ENCODE measurements at regions not wholly inside any gene's neighbourhood (a gene's known extent, or its start where the extent isn't known, plus 50 kb on each side); places are given as distances from the start of the nearest gene placed in this dataset.

DNA sequence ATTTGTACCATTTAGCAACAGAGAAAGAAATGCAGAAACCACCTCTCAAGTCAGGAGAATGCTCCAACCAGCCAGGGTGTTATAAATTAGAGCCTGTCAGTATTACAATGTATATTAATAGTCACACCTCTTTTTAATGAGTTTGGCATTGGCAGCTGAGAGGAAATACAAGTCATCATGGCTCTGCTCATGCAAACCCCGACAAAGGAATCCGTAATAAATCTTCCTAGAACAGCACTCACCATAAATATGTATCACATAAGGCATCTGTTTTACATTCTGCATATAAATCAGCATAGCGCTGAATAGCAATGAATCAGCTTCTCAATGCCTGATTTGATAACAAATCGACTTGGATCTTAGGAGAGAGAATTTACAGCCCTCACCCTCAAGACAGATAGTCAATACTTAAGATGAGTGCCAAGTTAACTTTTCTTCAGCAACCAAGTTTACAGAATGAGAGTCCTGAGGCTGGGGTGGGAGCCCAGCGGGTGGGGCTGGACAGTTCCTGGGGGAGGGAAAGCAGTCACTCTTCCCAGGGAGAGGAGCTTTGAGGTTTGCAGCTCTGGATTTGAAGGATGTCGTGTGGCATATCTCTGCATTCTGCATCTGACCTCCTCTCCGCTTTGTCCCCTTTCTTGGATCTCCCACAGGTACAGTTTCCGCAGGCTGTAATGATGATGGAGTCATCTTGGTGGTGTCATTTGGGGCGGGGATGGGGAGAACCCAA is 1034.4 kb upstream of the NR2F2 start:
- DNase-seq = no peak

DNA sequence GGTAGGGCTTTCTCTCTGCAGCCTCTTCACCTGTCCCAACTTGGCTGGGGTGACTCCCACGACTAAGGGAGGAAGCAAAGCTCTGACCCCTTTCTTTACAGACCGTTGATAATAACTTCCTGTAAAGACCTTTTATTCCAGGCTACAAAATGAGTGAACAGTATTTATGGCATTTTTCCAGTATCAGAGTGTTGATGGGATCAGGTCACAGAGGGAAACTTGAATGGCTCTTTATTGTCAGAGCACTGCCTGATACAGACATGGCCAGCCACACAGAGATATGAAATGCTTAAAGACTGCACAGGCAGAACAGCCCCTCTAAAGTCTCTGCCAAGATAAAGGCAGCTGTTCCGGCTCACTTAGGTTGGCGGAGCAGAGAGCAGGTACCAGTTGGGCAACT is 1033.9 kb upstream of the NR2F2 start:
- DNase-seq = no peak

DNA sequence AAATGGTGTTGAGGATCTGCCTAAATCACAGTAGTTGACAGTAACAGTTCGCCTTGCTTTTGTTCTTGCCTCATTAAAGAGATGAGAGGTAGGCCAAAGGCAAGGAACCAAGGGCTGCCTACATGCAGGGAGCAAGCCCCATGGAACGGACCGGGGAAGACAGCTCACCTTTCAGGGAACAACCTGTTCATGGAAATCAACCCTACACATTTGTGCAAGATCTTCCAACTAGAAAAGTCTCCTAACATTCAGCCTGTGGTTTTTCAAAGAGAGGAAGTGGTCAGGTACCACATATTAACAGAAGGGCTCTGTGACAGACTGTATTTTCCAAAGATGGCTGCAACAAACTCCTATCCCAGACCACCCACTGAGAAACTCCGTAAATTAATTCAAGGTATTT is 1031.8 kb upstream of the NR2F2 start:
- DNase-seq = no peak

DNA sequence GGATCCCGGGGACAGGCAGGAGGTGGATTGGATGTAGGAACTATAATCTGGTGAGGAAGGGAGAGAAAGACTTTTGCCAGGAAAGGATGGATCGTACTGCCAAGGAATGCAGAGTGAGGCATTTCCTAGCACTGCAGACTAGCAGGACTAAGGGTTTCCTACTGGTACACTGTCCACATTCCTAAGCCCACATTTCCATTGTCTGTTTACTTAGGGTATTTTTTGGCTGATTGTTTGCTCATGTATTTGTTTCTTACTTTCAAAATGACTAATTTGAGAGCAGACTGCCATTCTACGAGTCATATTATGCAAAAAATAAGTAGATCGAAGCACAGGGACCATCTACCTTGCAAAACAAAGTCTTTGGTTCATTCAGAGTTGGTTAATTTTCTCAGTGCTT is 1029.5 kb upstream of the NR2F2 start:
- DNase-seq = no peak

DNA sequence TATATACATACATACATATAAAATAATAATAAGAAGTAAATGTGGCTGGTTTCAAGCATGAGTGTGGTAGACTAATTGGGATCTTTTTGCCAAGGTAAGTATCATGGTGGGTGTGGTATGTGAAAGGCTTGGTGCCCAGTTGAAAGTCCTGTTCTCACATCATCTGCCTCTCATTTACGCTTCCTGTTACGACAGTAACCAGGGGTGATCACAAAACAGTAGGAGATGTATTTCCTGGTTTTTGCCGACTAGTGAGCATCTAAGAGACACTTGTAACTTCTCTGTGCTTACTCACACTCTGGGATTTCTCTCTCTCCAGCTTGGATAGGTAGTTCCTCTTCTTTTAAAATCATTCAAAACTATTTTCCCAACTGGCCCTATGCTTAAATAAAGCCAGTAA is 1028.3 kb upstream of the NR2F2 start:
- DNase-seq = no peak

DNA sequence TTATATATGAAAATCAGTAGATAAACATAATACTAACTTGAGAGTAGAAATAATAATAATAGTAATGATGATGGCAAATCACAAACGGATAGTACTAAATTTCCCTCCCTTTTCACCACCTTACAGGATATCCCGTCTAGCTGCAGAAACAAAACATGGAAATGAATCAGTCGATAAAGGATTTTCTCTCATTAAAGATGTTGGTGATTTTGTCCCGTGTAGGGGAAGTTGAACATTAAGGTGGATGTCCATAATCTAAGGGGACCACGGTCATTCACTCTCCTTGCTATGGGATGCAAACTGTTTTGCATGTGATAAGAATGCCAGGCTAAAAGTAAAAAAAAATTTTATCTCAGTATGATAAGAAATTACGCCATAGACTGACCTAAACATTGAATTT is 1027.7 kb upstream of the NR2F2 start:
- DNase-seq = no peak

DNA sequence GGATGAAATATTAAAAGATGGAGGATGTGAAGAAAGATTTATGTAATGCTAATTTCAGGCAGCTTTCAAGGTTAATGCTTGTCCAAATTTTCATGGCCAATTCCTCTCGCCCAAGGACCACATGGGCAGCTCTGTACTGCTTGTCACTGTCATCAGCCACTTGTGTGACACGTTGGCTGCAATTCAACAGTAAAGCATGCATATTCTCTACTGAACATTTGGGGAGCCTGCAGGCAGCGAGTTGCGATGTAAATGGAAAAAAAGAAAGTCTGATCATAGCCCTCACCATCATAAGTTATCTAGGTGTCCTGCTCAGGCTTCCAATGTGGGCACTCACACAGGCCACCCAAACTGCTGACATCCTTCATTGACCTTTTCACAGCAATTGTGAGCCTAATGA is 1026.8 kb upstream of the NR2F2 start:
- no peak for DNase-seq

DNA sequence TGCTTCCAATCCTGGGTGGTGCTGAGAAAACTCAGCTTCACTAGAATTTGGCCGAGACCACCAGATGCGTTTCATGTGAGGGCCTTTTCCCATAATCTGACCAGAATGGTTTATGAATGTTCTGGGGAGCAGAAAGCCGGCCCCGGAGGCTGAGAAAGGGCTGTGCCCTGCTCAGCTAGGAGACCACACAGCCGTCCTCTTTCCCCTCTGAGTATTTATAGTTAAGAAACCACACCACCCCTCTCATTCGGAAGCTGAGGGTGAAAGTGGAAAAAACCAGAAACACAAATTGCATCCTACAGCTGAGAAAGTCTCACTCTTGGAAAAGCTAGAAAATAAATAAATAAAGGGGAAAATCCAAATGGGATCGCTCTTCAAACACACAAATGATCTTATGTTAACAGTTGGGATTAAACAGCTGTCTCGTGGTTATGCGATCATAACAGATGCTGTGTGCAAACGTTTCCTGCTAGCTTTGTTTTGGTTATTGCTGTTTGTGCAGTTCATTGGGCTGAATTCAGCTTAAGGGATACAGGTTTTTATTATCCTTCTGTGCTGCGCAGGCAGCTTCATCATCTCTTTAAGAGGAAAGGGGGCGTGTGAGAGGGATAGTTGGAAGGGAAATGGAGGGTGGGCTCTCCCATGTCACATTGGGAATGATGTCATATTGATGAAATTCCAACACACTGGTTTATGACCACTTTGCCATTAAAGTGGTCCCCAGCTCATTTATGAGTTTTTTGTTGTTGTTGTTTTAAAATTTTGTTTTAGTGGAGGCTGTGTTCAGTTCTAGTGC is 1026.2 kb upstream of the NR2F2 start:
- DNase-seq = no peak

DNA sequence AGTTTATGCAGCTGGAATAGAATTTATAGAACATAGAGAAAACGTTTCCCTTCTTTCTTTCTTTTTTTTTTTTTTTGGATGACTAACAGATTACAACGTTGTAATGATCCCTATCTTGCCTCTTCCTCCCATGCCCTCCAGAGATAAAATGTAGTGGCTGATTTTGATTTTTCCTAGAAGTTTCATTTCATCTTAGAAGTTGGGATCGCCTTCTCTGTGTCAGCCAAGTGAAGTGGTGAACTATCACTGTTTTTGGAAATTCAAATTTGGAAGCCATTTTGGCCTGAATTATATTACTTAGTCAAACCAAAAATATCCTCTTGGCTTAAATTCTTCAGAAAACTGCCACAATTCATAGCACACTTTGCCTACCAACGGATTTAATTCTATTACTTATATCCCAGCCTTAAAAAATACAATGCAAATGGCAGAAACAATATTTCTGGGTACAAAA is 1025.5 kb upstream of the NR2F2 start:
- no peak for DNase-seq

DNA sequence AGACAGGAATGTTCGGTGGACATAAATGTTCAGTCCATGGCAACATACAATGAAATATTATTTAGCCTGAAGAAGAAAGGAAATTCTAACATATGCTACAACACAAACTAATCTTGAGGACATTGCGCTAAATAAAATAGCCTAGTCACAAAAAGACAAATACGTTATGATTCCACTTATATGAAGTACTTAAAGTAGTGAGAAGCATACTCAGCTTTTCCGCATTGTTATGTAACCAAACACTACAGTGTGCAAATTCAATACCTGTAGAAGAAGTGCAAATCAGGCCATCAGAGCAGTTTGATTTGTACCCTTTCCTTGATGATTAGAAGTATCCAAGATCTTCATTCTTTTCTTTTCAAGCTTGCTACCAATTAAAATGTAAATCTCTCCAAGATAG is 1023.4 kb upstream of the NR2F2 start:
- no peak for DNase-seq

DNA sequence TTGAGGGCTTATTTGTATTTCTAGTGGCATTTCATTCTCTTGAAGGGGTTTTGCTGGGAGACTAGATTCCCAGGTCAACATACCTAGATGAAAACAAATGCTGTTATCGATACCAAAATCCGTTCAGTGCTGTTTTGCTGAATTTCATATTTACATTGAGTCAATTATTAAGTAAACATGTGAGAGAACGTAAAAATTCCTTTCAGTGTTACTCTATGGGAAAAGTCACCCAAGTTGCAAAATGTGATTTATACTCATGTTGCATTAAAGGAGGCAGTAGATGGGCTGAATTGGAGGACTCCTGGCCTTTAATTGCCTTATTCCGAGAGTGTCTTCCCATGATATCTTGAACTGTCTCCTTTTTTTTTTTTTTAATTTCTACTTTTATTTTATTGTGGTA is 1011.3 kb upstream of the NR2F2 start:
- no peak for DNase-seq

DNA sequence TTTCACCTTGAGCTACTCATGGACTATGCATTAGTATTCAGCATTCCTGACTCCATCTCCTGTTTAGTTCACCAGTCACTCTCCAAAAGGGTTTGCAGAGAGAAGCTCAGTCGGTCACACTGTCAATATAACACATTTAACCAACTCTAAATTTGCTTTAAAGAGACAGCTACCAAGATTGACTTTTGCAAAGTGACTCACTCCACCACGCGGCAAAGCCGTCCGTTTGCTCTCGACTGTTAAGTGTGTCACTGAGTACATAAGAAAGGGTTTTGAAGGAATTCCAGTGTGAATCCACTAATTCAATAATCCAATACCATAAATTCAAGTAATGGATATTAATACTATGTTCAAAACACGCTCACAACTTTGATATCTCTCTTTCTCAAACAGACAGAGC is 1006.7 kb upstream of the NR2F2 start:
- DNase-seq = no peak

DNA sequence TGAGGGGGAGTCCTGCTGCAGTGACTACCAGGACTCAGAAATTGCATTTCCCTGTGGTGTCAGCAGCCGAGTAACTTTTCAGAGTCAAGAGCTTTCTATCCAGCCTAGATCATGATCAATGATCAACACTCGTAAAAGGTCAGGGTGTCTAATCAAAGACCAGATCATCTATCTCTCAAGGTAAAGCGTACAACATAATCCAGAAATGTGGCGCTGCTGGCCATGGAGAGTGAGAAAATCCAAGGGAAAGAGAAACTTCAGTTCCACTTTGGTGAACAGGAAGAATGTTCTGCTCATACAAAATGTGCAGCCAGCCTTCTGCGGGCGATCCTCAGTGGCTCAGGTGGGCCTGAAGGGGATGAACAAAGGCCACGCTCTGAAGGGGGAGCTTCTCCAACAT is 1005.8 kb upstream of the NR2F2 start:
- no peak for DNase-seq

DNA sequence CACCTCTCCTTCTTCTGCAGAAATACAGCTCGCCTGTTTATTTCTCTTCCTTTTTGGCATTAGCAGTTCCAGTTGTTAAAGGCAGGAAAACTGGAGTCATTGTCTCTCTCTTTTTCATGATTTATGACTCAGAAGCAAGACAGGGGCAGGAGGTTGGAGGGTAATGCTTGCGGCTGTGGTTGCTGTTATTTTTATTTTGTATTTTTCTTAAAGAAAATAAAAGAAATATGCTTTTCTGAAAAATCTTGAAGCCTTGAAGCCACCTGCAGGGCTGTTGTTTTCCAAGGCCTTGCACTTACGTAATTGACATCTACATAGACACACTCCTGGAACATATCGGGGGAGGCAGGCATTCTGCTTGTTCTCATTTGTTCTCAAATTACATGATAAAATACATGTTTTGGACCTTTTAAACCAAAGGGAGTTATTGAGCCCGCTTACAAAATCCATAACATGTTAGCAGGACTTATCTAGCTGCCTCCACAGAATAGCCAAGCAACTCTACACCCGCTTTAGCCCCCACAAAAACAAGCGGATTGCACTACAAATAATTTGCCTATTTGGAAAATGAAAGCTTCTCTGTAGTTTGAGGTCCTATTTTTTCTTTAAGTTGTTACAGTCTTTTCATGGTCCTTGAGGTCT is 1004.6 kb upstream of the NR2F2 start:
- DNase-seq = no peak

DNA sequence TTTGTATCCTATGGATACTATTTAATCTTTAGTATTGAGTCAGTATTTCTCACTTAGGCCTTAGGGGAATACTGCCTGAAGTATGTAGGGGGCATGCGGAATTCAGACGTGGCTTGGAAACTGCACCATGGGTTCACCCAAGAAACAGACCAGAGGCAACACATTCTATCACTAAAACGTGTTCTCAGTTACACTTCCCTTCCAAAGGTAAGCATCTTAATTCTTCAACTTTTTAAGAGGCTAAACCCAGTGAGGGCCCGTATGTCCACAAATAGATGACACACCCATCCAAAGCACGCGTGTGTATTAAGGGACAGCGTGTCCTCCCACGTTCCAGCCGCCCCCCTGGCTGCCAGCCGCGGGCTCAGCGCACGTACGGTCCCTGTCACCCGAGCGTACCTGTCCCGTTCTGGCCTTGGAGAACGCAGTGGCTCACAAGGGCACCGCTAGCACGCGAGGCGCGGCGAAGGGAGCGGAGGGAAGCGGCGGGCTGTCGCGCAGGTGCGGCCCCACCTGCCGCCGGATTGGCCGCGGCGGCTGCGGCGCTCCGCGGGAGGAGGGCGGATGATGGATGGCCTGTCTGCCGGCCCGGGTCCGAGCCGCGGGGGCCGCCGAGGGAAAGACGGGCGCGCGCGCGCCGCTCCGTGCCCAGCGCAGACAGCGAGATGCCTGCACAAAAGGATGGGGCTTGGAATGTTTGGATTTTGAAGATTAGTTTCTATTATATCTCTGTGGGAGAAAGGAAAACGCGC is 1003.9 kb upstream of the NR2F2 start:
- no peak for DNase-seq

DNA sequence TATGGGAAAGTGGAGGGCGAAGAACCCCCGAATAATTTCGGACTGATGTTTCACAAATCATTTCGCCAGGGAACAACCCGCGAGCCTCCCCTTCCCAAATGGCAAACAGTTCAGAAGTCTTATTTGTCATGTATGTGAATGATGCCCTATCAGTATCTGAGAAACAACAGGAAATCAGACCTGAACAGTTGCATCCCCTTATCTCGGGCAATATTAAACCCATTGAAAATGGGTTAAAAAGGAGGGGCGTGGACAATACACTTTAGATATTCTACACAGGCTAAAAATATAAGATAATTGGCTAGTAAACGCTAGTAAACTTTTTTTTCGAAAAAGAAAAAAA is 1003.3 kb upstream of the NR2F2 start:
- no peak for DNase-seq

DNA sequence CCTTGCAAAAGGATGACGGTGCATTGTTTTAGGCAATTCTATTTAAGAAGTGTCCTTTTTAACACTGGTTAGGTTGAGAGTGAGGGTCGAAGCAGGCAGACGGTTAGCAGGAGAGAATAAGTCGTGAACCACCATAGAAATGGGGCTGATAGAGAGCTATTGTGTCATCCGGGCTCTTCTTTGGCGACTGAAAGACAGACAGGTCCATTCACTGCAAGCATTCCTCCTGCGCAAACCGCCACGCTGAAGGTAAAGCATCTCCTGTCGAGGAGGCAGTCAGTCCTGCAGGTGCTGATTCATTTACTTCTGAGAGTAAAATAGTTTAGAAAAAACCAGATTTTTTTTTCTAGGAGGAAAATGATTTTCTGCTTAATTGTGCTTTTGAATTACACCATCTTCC is 1002.8 kb upstream of the NR2F2 start:
- DNase-seq = no peak

DNA sequence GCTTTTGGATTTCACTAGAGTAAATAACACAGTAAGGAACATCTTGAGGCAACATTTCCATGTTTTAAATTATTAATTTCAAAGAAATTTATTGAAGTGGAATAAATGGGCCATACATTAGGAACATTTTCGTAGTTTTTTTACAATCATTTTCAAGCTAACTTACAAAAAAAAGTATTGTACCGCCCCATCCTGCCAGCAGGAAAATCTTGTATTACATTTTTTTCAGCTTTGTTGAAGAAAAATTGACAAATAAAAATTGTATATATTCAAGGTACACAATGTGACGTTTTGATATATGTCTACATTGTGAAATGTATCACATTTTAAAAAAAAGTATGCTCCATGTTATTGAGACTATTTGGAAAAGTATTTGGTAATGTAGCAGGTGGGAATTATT is 1001.9 kb upstream of the NR2F2 start:
- no peak for DNase-seq

DNA sequence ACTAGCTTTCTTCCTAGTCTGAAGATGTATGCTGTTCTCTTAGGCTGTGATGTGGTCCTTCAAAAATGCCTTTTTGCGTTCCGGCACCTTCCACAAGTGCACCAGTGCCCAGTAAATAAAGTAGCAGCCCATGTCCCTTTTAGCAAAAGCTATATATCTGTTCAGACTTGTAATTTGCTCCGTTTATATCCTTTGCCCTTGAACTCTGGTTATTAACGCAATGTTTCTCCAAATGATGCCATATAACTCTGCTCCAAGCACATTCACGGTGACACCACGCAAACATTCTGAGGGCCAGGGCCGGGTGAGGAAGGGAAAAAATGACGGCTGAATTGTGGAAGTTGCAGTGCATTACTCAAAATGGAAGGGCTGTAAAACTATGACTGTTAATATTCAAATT is 1001.1 kb upstream of the NR2F2 start:
- no peak for DNase-seq

DNA sequence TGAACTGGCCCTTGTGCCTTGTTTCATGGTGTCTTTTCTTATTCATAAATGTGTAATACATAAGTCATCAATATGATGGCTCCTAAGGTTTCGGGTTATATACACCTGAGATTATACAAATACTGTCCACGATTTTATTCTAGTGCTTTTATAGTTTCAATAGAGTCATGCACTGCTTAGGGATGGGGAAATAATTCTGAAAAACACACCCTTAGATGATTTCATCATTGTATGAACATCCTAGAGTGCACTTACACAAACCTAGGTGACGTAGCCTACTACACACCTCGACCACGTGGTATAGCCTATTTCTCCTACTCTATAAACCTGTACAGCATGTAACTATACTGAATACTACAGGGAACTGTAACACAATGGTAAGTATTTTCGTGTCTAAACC is 988.8 kb upstream of the NR2F2 start:
- no peak for DNase-seq

DNA sequence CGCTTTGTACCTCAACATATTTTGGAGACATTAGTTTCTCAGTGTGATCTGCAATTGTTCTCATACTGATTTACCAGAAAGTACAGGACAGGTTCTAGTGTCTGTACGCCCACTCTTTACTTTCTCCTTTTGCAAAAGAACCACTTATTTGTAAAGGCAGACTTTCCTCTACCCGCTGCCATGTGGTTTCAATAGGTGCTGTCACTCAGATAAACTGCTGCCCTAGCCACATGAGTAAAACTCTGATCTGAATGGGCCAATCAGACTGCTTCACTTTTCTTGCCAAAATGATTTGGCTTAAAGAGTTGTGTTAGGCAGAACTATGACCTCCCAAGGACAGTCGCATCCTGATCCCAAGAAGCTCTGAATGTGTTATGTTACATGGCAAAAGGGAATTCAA is 984.6 kb upstream of the NR2F2 start:
- DNase-seq = no peak

DNA sequence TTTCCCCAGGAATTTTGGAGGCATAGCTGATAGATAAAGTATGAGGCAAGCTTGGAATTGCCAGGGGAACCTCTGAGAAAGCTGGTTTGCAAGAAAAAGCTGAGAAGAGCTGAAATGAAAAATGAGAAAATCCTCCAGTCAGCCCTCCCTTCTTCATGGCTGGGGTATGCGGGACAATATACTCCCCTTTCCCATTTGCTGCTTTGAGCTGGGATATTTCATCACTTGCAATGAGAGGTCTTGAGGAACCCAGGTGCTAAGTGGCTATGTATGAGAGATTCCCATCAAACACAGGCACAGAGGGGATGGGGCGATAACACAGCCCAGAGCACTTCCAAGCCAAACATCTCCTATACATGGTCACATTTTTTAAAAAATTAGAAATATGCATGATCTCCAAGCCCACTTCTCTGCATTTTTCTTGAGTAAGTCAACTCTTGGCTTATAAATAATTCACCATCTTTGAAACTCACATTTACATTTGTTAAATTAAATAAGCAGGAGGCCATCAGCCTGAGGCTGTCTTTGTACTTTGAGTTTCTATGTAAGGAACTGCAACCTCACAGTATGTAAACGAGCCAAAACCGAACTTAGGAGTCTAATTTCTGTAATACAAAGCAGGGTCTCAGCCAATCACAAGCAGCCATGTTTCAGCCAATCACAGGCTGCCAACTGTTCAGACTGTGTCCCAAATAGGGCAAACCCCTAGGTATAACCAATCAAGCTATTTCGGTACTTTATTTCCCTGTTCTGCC is 983.6 kb upstream of the NR2F2 start:
- DNase-seq = no peak

DNA sequence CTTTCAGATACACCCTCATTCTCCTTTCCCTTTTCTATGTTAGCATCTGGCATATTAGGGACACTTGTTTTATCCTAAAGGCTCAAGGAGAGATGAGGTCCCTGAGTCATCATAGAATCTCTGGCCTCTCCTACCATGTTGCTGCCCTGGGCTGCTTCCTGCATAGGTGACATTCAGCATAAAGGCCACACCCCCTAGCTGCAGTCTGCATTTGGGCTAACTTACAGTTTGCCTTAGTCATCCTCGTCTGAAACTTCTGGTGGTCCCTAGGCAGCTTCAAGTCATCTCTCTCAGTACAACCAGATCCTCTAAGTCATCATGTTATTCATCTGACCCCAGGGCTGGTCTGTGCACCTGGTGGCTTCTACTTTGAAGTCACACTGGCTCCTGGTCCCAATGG is 982.7 kb upstream of the NR2F2 start:
- DNase-seq = no peak
